Cardiac muscle cell (in vitro differentiated cells and primary cell): ENCODE measurements at regions not wholly inside any gene's neighbourhood (a gene's known extent, or its start where the extent isn't known, plus 50 kb on each side); places are given as distances from the start of the nearest gene placed in this dataset.

Experiments
- DNase-seq, 2 donors: peaks; one replicate each; pipeline versions ENCODE4 v3.0.0 to v3.0.0-alpha.2; 2010 to 2017; ENCODE audit warnings: low read depth in 1 of 2, low spot score in 1 of 2
- H3K27ac ChIP-seq: fragments of 200-600 bp; sonication (generic); 2 replicates; pipeline ENCODE4 v1.5.1; 2016
- H3K27me3 ChIP-seq: fragments of 200-600 bp; sonication (generic); 2 replicates; pipeline ENCODE4 v1.6.0; 2016; ENCODE audit warnings: control low read depth
- H3K36me3 ChIP-seq: fragments of 200-600 bp; sonication (generic); 2 replicates; pipeline ENCODE4 v1.5.1; 2016; ENCODE audit warnings: control low read depth
- H3K4me1 ChIP-seq: fragments of 200-600 bp; sonication (generic); 2 replicates; pipeline ENCODE4 v1.8.1; 2017; ENCODE audit warnings: low read depth, mild to moderate bottlenecking, mixed run types
- H3K4me3 ChIP-seq: fragments of 200-600 bp; sonication (generic); 2 replicates; pipeline ENCODE4 v1.5.1; 2016; ENCODE audit warnings: mild to moderate bottlenecking
- H3K9me3 ChIP-seq: fragments of 200-600 bp; sonication (generic); 2 replicates; pipeline ENCODE4 v1.5.1; 2017; ENCODE audit warnings: low read depth, mild to moderate bottlenecking, control low read depth
- CTCF ChIP-seq: IDR thresholded peaks from 2 replicates; pipeline ENCODE4 v1.5.1; 2012; ENCODE audit warnings: low read depth, mild to moderate bottlenecking, low read length

- Histone ChIP-seq H3K36me3 (no peaks in the 10 kb centered on the region), H3K27me3 (no peaks in the 10 kb centered on the region), H3K4me1 (no peaks in the 10 kb centered on the region), H3K9me3 (no peaks in the 10 kb centered on the region), H3K4me3 (no peak overlapping the region), H3K27ac (no peak overlapping the region)
- peak in 1 of 2 donors; percentile 30 for DNase-seq
- no peak for TF ChIP-seq CTCF
Observed at GRCh38 chr5:67992923-67993322, 222.6 kb upstream of the PIK3R1 start.

- Histone ChIP-seq H3K4me3 (no peak overlapping the region), H3K27me3 (no peaks in the 10 kb centered on the region), H3K4me1 (no peaks in the 10 kb centered on the region), H3K27ac (no peak overlapping the region), H3K9me3 (no peaks in the 10 kb centered on the region), H3K36me3 (no peaks in the 10 kb centered on the region)
- TF ChIP-seq CTCF: peak; percentile 13
- peak in 1 of 2 donors; percentile 73 for DNase-seq
Observed at GRCh38 chr5:67989456-67989855, 226.1 kb upstream of the PIK3R1 start.

- TF ChIP-seq CTCF: no peak
- no peak overlapping the region for H3K27ac ChIP-seq
- no peaks in the 10 kb centered on the region for H3K27me3 ChIP-seq
- no peak for DNase-seq
- no peak overlapping the region for H3K4me3 ChIP-seq
- no peaks in the 10 kb centered on the region for H3K36me3 ChIP-seq
- H3K9me3 ChIP-seq: no peaks in the 10 kb centered on the region
- H3K4me1 ChIP-seq: no peaks in the 10 kb centered on the region
Observed at GRCh38 chr5:67986761-67987160, 228.8 kb upstream of the PIK3R1 start.

GRCh38 chr5:67985686-67986387 lies 229.7 kb upstream of the PIK3R1 start:
- no peak overlapping the region for H3K27ac ChIP-seq
- DNase-seq: peak in 1 of 2 donors; percentile 18
- H3K27me3 ChIP-seq: no peaks in the 10 kb centered on the region
- H3K4me3 ChIP-seq: no peak overlapping the region
- no peaks in the 10 kb centered on the region for H3K36me3 ChIP-seq
- no peaks in the 10 kb centered on the region for H3K4me1 ChIP-seq
- no peaks in the 10 kb centered on the region for H3K9me3 ChIP-seq
- TF ChIP-seq CTCF: no peak

- DNase-seq: no peak
- no peaks in the 10 kb centered on the region for H3K9me3 ChIP-seq
- H3K4me3 ChIP-seq: no peak overlapping the region
- H3K4me1 ChIP-seq: no peaks in the 10 kb centered on the region
- TF ChIP-seq CTCF: no peak
- no peak overlapping the region for H3K27ac ChIP-seq
- H3K27me3 ChIP-seq: no peaks in the 10 kb centered on the region
- no peaks in the 10 kb centered on the region for H3K36me3 ChIP-seq
Observed at GRCh38 chr5:67984546-67984945, 231.0 kb upstream of the PIK3R1 start.
